ENCODE measurements at regions not wholly inside any gene's neighbourhood (a gene's known extent, or its start where the extent isn't known, plus 50 kb on each side); places are given as distances from the start of the nearest gene placed in this dataset.
"Not testable (repeated sequence)": the region's sequence is repeated elsewhere in the genome, so short reads cannot be mapped to it uniquely, and the experiment has no call there.

DNA sequence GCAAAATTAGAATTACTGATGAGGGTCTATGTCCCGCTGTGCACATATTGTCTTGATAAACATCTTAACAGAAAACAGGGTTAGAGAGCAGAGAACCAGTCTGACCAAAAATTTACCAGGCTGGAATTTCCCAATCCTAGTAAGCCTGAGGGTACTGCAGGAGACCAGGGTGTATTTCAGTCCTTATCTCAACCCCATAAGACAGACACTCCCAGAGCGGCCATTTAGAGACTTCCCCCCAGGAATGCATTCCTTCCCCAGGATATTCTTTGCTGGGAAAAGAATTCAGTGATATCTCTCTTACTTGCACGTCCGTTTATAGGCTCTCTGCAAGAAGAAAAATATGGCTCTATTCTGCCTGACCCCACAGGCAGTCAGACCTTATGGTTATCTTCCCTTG, 101.4 kb upstream of the FAM3C start:
- DNase-seq (ENCODE audit: low read depth in 3 of 3): not testable (repeated sequence)

DNA sequence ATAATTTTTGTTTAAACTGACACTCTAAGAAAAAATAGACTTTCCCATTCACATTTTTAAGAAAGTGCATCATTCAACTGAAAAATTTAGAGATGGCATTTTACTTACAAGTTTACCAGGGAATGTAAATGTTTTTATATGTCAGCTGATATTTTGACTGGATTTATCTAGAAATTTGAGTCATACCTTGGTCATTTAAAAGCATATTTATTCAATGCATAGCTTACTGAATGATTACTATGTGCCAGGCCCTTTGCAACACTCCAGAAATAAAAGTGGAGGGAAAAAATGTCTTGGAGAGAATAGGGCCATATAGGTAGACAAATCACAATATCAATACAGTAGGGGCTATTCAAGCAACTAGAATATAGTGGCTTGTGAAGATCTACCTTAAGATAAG, 98.4 kb upstream of the FAM3C start:
- DNase-seq (ENCODE audit: low read depth in 3 of 3): no peak

DNA sequence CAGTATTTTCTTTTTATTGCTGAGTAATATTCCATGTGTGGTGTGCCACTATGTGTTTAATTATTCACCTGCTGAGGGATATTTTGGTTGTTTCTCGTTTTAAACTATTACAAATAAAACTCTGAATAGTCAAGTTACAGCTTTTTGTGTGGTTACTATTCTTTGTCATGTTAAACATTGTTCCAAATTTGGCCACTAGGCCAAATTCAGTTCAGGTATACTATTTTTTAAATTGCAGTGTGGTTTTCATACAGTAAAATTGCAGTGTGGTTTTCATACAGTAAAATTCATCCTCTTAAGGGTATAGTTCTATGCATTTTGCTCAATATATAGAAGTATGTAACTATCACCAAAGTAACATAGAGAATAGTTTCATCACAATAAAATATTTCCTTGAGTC, 97.4 kb upstream of the FAM3C start:
- DNase-seq (ENCODE audit: low read depth in 3 of 3): no peak

DNA sequence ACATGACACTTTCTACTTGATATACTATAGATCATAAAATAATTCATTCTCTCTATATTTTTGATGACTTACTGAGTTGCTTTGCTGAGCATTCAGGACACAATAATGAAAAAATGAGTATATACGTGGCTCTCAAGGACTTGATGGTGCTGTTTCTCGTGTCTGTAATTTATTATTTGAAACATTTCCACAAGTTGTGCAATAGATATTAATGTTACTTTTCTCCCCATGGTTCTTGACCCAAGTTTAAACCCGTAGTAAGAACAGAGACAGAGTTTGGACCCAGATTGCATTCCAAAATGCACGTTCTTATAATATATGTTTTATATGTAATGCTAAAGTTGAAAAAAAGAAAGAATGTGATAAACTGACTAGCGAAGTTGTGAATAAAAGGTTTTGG, 94.2 kb upstream of the FAM3C start:
- DNase-seq (ENCODE audit: low read depth in 3 of 3): no peak

DNA sequence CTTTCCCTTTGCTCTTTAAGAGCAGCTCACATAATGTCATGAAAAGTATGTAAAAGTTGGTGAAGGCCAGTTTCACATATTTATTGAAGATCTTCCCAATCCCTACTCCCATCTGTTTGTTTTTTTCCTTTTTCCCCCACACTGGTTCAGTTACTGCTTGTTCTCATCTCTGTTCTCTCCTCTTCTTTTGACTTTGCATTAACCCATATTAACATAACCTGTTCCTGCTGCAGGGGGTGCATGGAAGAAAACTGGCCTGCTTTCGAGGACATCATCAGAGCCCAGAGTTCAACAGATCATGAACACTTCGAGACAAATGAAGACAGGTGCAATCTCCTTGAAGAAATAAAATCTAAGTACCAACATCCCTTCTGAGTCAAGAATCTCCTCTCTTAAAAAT, 93.3 kb upstream of the FAM3C start:
- no peak for DNase-seq (ENCODE audit: low read depth in 3 of 3)

DNA sequence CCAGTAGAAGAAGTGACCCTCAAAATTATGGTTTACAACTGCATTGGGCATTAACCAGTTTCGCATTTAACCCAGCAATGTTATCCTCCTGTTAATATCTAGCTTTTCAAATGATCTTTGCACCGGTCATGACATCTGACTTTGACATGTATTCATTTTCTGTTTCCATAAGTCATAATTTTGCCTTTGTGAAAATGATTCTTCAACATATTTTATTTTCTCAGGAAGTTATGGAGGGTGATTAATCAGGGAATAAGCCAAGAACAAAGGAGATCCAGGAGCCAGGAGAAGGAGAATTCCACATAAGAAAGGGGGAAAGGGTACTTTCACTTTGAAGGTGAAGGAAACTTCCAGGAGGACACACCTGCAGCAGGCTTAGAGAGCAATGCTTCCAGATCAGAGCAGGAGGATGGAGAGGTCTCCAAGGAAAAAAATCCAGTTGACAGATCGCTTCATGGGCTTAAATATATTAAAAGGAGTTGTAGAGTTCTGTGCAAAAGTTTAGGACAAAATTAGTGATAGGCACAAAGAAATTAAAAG, 92.1 kb upstream of the FAM3C start:
- no peak for DNase-seq (ENCODE audit: low read depth in 3 of 3)

DNA sequence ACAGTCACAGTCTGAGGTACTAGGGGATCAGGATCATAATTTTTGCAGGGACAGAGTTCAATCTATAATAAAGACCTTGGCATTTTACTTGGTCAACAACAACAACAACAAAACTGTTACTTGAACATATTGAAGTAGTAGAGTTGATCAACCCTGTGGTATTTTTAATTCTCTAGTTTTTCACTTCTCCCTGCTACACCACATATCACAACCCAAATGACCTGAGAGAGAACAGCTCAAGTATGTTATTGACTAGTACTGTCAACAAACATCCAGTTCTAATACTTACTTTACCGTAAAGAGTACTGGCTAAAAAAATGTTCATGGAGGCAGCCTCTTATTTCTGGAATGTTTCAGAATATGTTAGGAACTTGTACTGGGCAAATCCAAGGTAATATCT, 90.5 kb upstream of the FAM3C start:
- DNase-seq (ENCODE audit: low read depth in 3 of 3): no peak

DNA sequence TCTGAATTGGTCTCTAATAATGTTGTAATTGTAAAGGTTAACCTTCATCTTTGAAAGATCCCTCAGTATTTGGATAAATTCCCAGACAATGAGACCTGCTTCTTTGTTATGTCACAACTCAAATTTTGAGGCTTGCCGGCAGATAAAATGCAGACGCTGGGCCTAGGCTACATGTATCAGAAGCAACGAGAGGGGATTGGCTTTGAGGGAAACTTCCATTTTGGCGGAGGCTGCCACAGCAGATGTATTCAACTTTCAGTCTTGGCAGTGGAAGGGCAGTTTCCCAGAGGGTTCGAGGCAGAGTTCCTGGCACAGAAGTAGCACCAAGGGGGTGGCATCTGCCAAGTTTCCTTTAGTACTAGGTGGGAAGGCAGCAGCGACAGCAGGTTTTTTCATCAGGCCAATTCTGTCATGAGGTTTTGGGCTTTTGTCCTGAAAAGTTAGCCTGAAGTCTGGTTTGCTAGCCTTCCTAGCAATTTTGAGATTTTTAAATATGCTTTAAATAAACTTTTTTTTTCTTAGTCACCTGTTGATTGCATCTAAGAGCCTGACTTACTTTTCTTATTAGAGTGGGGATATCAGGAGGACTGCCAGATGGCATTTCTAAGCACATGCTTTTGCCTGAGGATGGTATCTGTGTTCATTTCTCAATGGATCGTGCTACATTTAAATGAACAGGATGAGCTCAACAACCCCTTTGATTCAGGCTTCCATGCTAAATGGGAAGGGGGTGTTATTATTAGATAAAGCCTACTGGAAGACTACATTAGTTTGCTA, 89.5 kb upstream of the FAM3C start:
- no peak for DNase-seq (ENCODE audit: low read depth in 3 of 3)

DNA sequence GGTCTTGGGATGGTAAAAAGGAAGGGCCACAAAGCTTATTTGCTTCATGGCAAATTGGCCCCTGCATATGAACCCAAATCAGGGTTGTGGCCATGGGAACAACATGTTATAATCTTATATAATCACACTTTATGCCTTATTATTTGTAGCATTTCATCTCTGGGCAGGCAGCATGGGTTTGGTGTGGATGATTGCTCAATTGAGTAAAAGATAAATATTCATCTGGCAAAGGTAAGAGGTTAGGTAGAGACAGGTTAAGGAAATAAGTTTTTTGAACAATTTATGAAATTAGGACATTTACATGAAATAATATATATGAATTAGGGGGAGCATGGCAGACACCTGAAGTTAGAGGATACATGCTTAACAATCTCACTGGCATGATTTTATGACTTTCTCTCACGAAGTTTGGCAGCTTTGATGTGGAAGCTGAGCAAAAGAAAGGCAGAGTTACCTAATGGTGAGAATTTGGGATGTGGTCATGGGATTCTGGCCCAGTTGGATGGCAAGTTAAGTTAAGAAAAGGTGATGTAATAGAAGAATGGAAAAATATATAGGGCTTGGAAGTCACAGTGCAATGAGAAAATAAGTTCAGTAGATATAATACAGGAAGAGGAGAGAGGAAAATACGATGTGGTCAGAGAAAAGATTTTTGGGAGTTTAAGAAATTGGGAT, 88.1 kb upstream of the FAM3C start:
- DNase-seq (ENCODE audit: low read depth in 3 of 3): no peak

DNA sequence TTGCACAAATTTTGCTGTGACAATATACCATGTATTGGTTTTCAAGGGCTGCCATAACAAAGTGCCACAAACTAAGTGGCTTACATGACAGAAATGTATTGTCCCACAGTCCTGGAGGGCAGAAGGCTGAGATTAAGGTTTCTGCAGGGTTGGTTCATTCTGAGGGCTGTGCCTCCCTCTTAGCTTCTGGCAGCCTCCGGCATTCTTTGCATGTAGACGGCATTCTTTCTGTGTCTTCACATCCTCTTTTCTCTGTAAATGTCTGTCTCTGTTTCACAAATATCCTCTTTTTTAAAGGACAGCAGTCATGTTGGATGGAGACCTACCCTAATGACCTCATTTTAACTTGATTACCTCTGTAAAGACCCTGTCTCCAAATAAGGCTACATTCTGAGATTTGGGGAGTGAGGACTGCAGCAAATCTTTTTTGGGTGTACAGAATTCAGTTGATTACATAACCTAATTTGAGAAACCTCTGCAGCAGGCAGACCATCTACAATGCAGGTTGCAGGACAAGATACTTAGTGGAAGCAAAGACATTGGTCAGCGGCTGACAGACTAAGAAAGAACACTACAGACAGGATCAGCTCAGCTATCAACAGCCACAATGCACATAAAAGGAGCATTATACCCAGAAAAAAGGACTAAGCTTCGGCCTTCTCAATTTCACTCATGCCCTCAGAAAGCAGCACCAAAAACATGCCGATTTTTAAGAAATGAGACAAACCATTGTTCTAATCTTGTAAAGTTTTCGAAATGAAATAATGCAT, 84.6 kb upstream of the FAM3C start:
- no peak for DNase-seq (ENCODE audit: low read depth in 3 of 3)

DNA sequence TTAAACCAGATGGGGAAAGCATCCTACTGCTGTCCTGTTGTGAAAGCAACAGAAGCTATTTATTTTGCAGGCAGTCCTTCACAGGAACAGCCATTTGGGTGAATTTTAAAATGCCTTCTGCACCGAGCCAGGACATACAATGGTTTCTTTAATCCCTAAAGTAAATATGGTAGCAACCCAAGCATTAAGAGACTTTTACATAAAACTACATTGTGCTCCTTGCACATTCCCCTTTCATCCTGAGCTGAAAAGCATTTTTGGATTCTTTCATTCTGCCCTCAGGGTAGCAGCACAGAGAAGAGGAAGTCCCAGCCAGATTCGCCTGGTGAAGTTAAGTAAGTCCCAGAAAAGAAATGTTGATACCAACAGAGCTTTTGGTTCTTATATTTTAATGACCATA, 84.0 kb upstream of the FAM3C start:
- DNase-seq (ENCODE audit: low read depth in 3 of 3): no peak

DNA sequence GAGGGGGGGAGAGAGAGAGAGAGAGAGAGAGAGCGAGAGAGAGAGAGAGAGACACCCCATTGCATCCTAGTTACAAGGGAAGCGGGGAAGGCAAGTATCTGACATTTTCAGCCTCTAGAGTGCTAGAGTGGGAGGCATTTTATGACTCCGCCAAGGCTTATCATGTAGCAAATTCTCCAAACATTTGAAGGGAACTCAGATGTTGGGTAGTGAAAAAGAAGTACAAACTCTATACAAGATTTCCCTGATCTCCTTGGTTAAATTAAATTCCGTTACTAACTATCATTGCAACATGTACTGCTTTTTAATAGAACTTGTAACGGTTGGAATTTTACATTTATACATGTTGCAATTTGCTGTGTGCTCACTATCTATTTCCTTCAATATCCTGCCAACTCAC, 83.4 kb upstream of the FAM3C start:
- DNase-seq (ENCODE audit: low read depth in 3 of 3): no peak

DNA sequence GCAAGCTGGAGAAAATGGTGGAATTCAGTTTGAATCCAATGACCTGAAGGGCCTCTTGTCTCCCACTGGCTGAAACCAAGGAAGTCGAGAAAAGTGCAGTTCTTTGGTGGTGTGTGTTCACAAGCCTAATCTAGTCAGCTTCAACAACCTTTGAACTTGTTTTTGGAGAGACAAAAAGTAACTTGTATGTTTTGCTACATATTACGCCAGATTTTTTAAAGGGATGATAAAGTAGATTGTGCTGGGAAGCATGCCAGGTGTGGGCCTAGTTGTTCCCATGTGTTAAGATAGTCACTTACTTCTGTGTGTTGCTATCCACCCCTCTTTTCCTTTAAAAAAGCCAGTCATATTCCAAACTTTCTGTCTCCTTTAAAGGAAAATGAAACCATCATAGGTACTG, 79.7 kb upstream of the FAM3C start:
- no peak for DNase-seq (ENCODE audit: low read depth in 3 of 3)

DNA sequence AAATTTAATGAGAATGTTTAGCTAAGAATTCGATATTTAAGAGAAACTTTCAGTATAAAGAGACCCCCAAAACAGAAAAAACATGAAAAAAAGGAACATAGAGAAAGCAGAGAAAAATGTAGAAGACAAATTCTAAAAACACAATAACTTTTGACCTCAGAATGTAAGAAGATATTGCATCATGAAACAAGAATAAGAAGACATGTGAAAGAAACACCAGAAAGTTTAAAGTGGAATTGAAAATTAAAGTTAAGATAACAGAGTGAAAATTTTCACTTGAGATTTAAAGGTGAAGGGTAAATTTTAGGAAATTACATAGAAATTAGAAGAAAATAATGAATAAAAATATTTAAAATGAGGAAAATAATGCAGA, 78.2 kb upstream of the FAM3C start:
- DNase-seq (ENCODE audit: low read depth in 3 of 3): no peak

DNA sequence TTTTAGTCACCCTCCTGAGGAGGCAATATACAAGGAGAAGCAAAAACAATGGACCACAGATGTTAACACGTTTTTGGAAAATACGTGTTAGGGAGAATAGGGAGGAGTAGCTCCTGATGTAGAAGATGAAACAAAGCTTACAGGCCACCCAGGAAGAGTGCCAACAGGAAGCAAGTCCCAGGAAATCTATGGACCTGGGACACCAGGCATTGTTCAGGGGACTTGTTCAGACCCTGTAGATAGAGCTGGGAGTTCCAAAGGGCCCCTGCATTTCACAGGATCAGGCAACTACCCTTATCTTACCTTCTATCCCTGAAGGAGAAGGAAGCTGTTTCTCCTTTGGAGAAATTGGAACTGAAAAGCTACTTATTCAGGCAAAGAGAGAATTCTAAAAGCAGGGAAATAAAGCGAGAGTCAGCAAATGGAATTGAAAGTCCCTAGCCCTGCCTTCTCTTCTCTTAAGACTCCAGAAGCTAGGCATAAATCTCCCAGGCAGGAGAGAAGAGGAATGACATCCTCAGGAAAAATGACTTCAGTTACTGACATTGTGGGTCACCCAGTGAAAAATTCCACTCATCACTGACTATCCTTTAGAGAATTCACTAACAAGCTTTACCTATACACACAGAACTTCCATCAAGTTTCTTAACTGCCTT, 77.7 kb upstream of the FAM3C start:
- DNase-seq (ENCODE audit: low read depth in 3 of 3): no peak

DNA sequence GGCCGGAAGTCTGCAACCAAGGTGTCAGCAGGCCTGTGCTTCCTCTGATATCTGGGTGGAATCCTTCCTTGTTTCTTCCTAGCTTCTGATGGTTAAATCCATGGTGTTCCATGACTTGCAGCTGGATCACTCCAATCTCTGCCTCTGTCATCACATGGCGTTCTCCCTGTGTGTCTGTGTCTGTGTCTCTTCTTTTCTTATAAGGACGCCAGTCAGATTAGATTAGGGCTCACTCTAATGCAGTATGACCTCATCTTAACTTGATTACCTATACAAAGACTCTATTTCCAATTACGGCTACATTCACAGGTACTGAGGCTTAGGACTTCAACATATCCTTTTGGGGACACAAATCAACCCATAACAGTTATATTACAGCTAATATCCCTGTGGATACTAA, 70.3 kb upstream of the FAM3C start:
- no peak for DNase-seq (ENCODE audit: low read depth in 3 of 3)

DNA sequence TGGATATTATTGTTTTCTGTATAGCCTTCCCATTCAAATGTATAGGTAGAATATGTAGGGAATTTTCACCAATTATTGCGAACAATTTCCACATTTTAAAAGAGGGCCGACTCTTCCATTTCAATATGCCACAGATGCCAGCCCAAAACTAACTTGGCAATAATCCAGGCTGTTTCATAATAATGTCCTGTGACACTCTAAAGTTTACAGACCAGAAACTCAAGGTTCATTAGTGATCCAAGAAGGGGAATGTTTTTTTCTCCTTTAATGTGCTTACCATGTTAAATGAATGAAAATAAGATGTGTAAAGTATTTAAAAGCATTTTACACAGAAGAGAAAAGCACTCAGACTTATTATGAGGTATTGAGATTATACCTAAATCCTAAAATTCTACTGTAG, 63.0 kb upstream of the FAM3C start:
- no peak for DNase-seq (ENCODE audit: low read depth in 3 of 3)

DNA sequence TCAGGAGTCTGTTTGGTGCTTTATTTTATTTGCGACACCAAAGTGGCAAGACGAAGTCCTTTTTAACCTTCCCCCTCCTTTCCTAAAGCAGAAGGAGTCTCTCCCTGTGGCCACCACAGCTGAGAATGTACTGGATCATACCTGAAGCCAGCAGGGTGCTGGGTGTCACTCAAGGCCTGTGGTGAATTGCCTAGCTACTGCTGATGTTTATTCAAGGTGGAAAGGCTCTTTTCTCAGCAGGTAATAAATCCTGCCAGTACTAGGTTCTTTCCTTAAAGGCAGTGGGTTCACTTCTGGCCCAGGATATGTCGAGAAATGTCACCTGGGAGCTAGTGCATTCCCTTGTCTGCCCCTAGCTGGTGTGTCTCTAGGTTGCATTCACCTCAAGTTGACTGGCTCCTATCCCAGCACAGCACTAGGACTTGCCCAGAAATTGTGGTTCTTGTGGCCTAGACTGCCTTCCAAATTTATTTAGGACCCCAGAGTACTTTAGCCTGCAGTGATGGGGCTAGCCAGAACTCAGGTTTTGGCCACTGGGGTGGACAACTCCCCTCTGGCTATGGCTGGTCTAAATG, 60.8 kb upstream of the FAM3C start:
- no peak for DNase-seq (ENCODE audit: low read depth in 3 of 3)

DNA sequence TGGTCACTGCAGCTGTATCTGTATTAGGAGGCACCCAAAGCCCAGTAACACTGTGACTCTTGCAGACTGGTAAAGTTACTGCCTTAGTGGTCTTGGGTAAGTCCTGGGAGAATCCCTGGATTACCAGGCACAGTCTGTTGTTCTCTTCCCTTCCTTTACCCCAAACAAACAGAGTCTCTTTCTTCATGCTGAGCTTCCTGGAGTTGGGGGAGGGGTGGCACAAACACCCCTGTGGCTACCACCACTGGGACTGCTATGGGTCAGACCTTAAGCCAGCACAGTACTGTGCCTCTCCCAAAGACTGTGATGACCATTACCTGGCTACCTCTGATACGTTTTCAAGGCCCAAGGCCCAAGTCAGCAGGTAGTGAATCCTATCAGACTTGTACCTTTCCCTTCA, 59.9 kb upstream of the FAM3C start:
- DNase-seq (ENCODE audit: low read depth in 3 of 3): no peak

DNA sequence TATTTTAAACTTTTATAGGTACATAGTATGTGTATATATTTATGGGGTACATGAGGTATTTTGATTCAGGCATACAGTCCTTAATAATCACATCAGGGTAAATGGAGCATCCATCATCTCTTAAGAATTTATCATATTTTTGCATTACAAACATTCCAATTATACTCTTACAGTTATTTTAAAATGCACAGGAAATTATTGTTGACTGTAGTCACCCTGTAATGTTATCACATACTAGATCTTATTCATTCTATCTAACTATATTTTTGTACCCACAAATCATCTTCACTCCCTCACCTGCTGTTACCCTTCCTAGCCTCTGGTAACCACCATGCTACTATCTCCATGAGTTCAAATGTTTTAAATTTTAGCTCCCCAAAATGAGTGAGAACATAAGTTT, 56.3 kb upstream of the FAM3C start:
- no peak for DNase-seq (ENCODE audit: low read depth in 3 of 3)

DNA sequence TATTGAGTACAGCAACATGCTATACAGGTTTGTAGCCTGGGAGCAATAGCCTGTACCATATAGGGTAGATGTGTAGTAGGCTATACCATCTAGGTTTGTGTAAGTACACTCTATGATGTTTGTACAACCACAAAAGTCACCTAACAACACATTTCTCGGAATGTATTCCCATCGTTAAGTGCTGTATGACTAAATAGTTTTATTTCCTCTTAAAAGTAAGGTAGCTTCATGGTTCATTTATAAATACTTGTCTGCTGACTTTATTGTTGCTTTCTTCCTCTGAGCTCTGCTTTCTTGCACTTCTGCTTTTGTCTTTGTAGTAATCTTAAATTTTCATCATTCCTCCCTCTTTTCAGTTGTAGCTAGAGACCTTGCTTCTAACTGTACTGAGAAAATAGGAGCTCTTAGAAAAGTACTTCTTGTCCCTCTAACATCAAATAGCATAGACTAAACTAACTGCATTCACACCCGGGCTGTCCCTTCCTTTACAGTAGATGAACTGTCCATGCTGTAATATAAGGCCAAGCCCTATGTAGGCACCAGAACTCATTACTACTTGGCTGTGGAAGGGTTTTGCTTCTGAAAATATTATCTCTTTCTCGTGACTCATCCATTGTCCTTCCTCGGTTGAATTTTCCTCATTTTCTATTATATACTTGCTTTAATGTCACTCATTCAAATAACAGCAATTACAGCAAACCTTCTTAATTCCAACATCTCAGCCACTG, 55.4 kb upstream of the FAM3C start:
- no peak for DNase-seq (ENCODE audit: low read depth in 3 of 3)

All from stimulated activated CD4-positive, alpha-beta T cell treated with anti-CD3 and anti-CD28 coated beads, TNF-alpha, amount 100 ng/mL, for 24 hours (primary cell).